ENCODE measurements at regions not wholly inside any gene's neighbourhood (a gene's known extent, or its start where the extent isn't known, plus 50 kb on each side); places are given as distances from the start of the nearest gene placed in this dataset.

GRCh38 chr16:59729613-59730012, 995.5 kb upstream of the GOT2 start (continued):
- no peak for TF ChIP-seq RAD21 (IDR thresholded peaks at IDR 0.05; ENCODE audit: low read length)
- TF ChIP-seq ELF1 (IDR thresholded peaks at IDR 0.05) = no peak
- no peak for TF ChIP-seq RFX5 (IDR thresholded peaks at IDR 0.05; ENCODE audit: low read length)
- no peak for TF ChIP-seq REST (IDR thresholded peaks at IDR 0.05; ENCODE audit: low read depth, low read length)
- TF ChIP-seq FOXJ3 (CRISPR knock-in tag; IDR thresholded peaks at IDR 0.05) = no peak
- no peak for TF ChIP-seq USF2 (IDR thresholded peaks at IDR 0.05; ENCODE audit: borderline replicate concordance, low read depth, low read length)
- TF ChIP-seq PBX3 (IDR thresholded peaks at IDR 0.05) = no peak

- Histone ChIP-seq H2AFZ (ENCODE audit: low read depth) (no peak overlapping the region), H4K20me1 (ENCODE audit: insufficient read depth) (no peaks in the 10 kb centered on the region), H3K27me3 (ENCODE audit: insufficient read depth) (no peaks in the 10 kb centered on the region), H3K4me3 (ENCODE audit: low read depth in 2 of 2, low read length in 1 of 2) (no peak overlapping the region), H3K9ac (no peak overlapping the region), H3K9me2 (no peaks in the 10 kb centered on the region), H3K4me1 (ENCODE audit: control insufficient read depth in 1 of 2, insufficient read depth in 2 of 2, low read depth in 1 of 2, low read length in 1 of 2) (no peaks in the 10 kb centered on the region), H3K36me3 (replicated peaks in 1 of 2; ENCODE audit: control insufficient read depth in 1 of 2, insufficient read depth in 2 of 2, low read length in 1 of 2) (no peaks in the 10 kb centered on the region), H3K9me3 (no peaks in the 10 kb centered on the region), H3K79me2 (ENCODE audit: insufficient read depth) (no peaks in the 10 kb centered on the region), H3K27ac (ENCODE audit: low read depth in 2 of 2, low read length in 1 of 2) (no peak overlapping the region), H3F3A (replicated peaks; ENCODE audit: insufficient read depth) (no peaks in the 10 kb centered on the region), H3K4me2 (no peak overlapping the region)
- ChIA-PET CTCF (no interaction called here), POLR2A (no interaction called here)
- TF ChIP-seq EZH2phosphoT487 (IDR thresholded peaks at IDR 0.05; ENCODE audit: borderline replicate concordance, low read depth) (no peak), TCF12 (IDR thresholded peaks at IDR 0.05) (no peak), USF2 (IDR thresholded peaks at IDR 0.05; ENCODE audit: borderline replicate concordance, low read depth, low read length) (no peak), RAD21 (IDR thresholded peaks at IDR 0.05; ENCODE audit: low read length) (no peak), MEF2A (IDR thresholded peaks at IDR 0.05; ENCODE audit: borderline replicate concordance, low read depth) (no peak), JUND (IDR thresholded peaks at IDR 0.05) (no peak), YY1 (IDR thresholded peaks at IDR 0.05; ENCODE audit: low read depth) (no peak), RFX5 (IDR thresholded peaks at IDR 0.05; ENCODE audit: low read length) (no peak), GATA2 (CRISPR knock-in tag; IDR thresholded peaks at IDR 0.05) (no peak), MXI1 (IDR thresholded peaks at IDR 0.05; ENCODE audit: low read depth, low read length) (no peak), PBX3 (IDR thresholded peaks at IDR 0.05) (no peak), USF1 (IDR thresholded peaks at IDR 0.05; ENCODE audit: borderline replicate concordance, low read depth) (no peak), FOXJ3 (CRISPR knock-in tag; IDR thresholded peaks at IDR 0.05) (no peak), RXRA (IDR thresholded peaks at IDR 0.05; ENCODE audit: borderline replicate concordance, low read depth) (no peak), NFIC (IDR thresholded peaks at IDR 0.05; ENCODE audit: borderline replicate concordance) (no peak), ZBTB33 (IDR thresholded peaks at IDR 0.05; ENCODE audit: borderline replicate concordance, low read depth) (no peak), TAF1 (IDR thresholded peaks at IDR 0.05; ENCODE audit: borderline replicate concordance, low read depth, low read length) (no peak), POLR2AphosphoS5 (IDR thresholded peaks at IDR 0.05; ENCODE audit: low read depth, low read length) (no peak)
- no peak for DNase-seq
- WGBS (ENCODE audit: low lambda C conversion rate) = 13% methylated on average over 2 of the region's 2 CpGs
Observed at GRCh38 chr16:59719121-59719520, 985.0 kb upstream of the GOT2 start.

All from SK-N-SH (cell line).